HG03520 (cell line): ENCODE measurements at regions not wholly inside any gene's neighbourhood (a gene's known extent, or its start where the extent isn't known, plus 50 kb on each side); places are given as distances from the start of the nearest gene placed in this dataset.

ENCODE experiments used
- ATAC-seq: cut with Tn5 transposase; IDR thresholded peaks from one replicate; pipeline ENCODE4 v1.9.1; 2021; ENCODE audit warnings: mild to moderate bottlenecking, moderate library complexity; ENCODE audit not compliant: unreplicated experiment

DNA sequence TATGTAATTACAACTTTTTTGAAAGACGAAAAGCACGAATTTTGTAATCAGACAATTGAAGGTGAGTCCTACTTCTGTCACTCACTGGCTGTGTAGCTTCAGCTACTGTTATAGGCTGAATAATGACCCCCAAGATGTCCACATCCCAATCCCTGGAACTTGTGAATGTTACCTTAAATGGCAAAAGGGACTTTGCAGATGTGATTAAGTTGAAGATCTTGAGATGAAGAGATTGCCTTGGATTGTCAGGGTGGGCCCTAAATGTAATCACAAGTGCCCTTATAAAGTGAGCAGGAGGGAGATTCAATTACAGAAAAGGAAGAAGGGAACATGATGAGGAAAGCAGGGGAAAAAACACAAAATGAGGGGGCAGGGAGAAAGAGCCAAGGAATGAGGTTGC lies 326.2 kb upstream of the MSX2 start:
- no peak for ATAC-seq

GRCh38 chr5:174399411-174399810 lies 325.0 kb upstream of the MSX2 start:
- no peak for ATAC-seq

GRCh38 chr5:174400461-174400860 lies 323.9 kb upstream of the MSX2 start:
- ATAC-seq: no peak

- no peak for ATAC-seq
These were observed 322.6 kb upstream of the MSX2 start for GRCh38 chr5:174401793-174402192.

DNA sequence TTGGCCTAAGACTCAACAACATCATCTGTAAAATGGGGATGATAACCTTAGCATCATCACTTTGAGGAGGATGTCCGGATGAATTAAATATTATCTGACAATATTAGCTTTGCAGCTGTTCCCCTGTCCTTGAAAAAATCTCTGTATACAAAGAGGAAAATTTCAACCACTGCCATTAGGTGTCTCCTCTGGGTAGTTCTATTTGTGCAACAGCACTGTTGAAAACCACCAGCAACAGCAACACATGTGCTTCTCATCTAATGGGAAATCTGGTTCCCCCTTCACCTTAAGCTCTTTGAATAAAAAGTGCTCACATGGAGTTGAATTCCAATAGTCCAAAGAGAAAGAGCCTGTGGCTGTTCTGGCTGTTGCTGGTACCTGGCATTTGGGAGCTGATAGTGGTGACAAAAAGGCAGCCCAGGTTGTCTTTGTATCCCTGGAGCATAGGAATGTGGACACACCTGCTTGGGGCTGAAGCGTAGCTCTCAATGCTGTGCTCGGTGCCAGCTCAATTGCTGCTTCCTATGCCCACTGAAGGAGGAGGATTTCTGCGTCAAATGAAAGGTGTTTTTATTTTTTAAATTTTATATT lies 322.1 kb upstream of the MSX2 start:
- no peak for ATAC-seq

- ATAC-seq: no peak
These were observed 319.5 kb upstream of the MSX2 start for GRCh38 chr5:174404848-174405247.

- ATAC-seq: no peak
These were observed 315.3 kb upstream of the MSX2 start for GRCh38 chr5:174409070-174409469.

GRCh38 chr5:174409971-174410370 lies 314.4 kb upstream of the MSX2 start:
- no peak for ATAC-seq

DNA sequence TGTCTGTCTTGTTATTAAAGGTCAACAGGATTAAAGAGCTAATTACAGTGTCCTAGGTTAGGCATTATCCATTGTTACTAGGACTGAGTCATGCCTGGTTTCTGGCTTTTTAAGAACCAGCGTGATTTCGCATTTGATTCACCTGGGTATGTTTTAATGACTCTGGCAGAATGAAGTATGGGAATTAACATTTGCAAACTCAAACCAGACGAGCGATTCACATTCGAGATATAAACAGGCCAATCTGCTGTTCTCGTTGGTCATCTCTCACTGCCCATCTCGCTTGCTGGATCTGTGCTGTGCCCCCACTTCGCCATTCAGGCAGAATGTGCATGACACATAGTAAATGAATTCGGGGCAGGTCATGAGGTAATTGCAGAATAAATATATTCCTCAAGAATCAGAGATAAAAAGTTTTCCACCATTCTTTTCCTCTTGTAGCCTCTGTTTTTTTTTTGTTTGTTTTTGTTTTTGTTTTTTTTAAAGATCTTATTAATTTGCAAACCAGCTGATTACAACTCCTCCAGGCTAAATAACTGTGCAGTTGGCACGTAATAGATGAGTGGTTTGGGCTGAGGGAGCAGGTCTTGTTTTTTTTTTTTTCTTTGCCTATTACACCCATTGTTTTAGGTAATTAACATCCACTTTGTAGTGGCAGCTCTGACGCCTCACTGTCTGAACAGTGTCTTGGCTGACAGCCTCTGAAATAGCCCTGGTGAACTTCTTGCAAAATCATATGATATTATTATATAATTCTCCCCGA lies 313.5 kb upstream of the MSX2 start:
- no peak for ATAC-seq

DNA sequence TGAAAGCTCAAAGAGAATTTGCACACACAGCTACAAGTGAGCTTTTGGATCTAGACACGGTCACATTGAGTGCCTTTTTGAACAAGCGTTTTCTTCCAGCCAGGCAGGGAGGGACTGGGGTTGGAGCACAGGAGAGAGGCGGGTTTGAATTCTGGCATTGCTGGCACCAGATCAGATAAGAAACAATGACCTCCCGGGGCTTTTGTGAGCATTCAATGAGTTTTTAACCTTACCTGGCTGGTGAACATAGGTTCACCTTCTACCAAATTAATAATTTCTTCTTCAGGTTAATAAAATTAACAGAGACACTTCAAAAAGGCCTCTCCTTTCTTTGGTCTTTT lies 312.9 kb upstream of the MSX2 start:
- ATAC-seq: no peak

GRCh38 chr5:174412374-174412773 lies 312.0 kb upstream of the MSX2 start:
- ATAC-seq: no peak

GRCh38 chr5:174412941-174413340 lies 311.4 kb upstream of the MSX2 start:
- no peak for ATAC-seq

GRCh38 chr5:174413567-174414314 lies 310.6 kb upstream of the MSX2 start:
- no peak for ATAC-seq

GRCh38 chr5:174414315-174414710 lies 310.1 kb upstream of the MSX2 start:
- ATAC-seq: no peak

- no peak for ATAC-seq
These were observed 305.4 kb upstream of the MSX2 start for GRCh38 chr5:174418809-174419539.

GRCh38 chr5:174419540-174420132 lies 304.7 kb upstream of the MSX2 start:
- ATAC-seq: peak; percentile 65

DNA sequence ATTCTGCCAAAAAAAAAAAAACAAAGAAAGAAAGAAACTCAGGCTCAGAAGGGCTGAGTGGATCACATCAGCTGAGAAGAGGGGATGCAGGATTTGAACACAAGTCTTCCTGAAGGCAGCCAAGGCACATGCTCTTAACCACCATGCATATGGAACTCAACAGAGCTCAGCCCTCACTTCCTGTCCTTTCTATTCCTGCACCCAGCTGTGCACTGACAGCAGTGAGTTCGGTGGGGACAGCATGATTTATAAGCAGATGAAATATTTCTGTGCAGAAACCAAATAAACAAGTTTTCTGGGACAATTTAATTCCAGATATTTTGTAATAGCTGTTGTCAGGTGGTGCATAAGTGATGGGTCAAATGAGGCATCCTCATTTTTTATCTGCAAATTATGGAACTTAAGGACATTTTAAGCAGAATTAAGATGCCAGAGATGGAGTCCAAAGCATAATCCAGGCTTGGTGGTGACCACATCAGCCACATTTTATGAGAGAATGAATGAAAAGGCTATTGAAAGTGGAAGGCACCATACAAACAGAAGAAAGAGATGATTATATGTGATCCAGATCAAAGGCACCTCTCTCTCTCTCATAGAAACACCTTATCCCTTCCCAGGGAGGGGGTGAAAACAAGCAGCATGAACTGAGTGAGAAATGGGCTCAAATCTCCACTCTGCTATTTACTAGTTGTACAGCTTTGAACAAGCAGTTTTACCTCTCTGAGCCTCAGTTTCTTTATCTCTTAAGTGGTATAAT lies 303.6 kb upstream of the MSX2 start:
- ATAC-seq: no peak

DNA sequence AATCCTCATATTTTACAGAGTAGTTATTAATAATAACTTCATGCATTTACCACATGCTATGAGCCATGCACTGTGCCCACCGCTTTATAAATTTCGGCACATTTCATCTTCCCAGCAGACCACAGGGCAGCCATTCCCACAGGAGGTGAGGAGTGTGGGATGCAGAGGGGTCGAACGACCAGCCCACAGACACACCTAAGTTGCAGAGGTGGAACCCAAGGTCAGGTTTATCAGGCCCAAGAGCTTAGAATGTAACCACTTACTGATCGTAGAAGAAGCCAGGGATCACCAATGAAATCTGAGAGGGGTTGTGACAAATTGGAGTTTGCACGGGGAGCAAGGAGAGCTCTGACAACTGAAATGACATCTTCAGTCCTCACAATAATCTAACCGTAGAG lies 303.0 kb upstream of the MSX2 start:
- no peak for ATAC-seq

GRCh38 chr5:174423558-174423957 lies 300.8 kb upstream of the MSX2 start:
- no peak for ATAC-seq
